ENCODE measurements at regions not wholly inside any gene's neighbourhood (a gene's known extent, or its start where the extent isn't known, plus 50 kb on each side); places are given as distances from the start of the nearest gene placed in this dataset.

DNA sequence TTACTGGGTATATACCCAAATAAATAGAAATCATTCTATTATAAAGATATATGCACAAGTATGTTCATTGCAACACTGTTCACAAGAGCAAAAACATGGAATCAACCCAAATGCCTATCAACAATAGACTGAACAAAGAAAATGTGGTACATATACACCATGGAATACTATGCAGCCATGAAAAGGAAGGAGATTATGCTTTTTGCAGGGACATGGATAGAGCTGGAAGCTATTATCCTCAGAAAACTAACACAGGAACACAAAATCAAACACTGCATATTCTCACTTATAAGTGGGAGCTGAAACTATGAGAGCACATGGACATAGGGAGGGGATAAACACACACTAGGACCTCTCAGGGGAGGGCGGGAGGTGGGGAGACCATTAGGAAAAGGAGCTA lies 298.4 kb upstream of the CDH9 start:
- DNase-seq (ENCODE audit: low spot score) = no peak

- DNase-seq (ENCODE audit: low spot score) = no peak
These were observed 290.1 kb upstream of the CDH9 start for GRCh38 chr5:27328480-27328879.

- DNase-seq (ENCODE audit: low spot score) = no peak
These were observed 287.1 kb upstream of the CDH9 start for GRCh38 chr5:27325513-27325912.

DNA sequence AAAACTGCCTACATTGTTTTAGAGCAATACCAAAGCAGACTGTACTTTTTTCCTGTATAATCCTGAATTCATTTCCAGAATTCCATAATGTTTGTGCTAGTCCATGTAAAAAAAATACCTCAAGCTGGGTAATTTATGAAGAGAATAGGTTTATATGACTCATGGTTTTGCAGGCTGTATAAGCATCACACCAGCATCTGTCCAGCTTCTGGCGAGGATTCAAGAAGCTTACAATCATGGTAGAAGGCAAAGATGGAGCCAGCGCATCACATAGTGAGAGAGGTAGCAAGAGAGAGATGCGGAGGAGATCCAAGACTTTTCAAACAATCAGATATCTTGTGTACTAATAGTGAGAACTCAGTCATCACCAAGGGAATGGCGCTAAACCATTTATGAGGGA lies 280.3 kb upstream of the CDH9 start:
- no peak for DNase-seq (ENCODE audit: low spot score)

GRCh38 chr5:27316271-27316650 lies 277.9 kb upstream of the CDH9 start:
- no peak for DNase-seq (ENCODE audit: low spot score)

DNA sequence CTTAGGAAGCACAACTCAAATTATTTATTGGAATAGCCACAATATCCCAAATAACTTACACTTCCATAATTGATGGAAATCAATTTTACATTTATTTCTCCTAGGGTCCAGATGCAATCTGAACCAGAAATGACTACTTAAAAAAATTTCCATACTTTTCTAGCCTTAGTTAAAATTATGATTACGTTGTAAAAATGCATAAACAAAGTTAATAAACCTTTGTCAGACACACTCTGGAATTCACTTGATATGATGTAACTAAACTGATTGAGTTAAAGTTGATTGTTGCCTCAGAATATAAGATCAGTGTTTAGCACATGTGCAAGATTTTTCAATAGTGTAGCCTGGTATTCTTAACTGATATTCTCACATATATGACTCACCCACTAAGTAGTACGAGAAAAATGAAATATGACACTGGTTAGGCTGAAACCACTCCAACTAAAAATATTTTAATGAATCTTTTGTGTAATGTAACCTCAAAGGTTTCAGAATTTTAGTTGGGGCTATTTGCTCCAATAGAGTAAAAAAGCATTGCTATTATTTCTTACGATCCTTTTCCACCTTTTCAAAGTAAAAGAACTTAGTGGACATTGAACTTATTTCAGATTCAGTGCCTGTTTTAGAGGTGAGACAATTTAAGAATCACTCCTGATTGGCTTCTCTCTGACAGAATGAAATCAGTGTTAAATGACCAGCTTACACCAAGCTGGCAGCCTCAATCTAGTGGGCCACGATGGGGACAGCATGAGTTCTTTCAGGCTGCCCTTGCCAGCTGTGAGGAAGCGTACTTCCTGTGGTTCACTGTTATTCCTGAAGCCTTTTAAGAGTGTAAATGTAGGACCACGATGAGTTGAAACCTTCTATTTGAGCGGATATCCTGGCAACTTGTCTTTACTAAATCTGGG lies 277.2 kb upstream of the CDH9 start:
- no peak for DNase-seq (ENCODE audit: low spot score)

DNA sequence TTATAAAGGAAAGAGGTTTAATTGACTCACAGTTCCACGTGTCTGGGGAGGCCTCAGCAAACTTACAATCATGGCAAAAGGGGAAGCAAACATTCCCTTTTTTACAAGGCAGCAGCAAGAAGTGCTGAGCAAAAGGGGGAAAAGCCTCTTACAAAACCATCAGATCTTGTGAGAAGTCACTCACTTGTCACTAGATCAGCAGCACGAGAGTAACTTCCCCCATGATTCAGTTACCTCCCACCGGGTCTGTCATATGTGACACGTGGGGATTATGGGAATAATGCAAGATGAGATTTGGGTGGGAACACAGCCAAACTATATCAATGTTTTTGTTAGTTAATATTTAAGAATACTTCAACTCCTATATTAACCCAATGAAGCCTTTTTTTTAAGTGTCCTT lies 275.2 kb upstream of the CDH9 start:
- DNase-seq (ENCODE audit: low spot score) = no peak

DNA sequence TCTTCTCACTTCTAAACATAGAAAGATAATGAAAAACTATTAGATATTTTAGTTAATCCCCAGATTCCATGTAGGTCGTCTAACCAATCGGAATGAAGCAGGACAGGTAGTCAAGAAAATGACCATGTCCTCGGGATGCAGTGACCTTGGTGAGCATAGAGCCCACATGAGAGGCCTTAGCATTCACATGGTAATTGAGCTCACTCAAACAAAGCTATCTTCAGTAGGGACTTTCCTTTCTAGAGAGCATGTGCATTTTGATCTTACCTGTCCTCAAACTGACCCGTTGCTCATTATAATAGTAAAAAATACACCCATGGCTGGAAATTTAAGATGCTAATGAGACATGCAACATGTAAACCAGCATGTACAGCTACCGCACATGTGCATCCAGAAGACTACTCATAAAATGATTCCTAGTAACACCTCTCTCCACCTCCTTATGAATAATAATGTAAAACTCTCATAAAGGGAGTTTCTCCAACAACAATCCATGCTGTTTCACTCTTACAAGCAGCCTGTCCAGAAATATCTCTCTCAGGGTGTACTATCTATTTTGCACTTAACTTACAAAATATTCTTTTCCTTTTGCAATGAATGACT lies 274.0 kb upstream of the CDH9 start:
- no peak for DNase-seq (ENCODE audit: low spot score)

DNA sequence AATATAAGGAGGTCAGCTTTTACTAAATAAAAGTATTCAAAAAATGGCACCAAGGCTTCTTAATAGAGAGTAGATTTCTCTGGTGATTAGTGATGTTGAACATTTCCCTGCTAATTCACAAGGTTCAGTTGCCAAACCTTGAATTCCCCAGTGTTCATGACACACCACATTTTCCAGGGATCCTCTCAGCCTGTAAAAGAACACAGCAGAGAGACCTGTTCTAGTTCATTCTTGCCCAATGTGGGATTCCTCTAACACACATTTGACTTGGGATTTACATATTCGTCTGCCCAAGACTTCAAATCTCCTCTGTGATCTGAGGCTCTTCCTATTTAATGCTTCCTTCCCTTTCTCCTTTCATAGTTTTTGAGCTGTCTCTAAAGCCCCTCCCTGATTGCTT lies 273.2 kb upstream of the CDH9 start:
- no peak for DNase-seq (ENCODE audit: low spot score)

GRCh38 chr5:27308153-27308552 lies 269.8 kb upstream of the CDH9 start:
- DNase-seq (ENCODE audit: low spot score) = no peak

DNA sequence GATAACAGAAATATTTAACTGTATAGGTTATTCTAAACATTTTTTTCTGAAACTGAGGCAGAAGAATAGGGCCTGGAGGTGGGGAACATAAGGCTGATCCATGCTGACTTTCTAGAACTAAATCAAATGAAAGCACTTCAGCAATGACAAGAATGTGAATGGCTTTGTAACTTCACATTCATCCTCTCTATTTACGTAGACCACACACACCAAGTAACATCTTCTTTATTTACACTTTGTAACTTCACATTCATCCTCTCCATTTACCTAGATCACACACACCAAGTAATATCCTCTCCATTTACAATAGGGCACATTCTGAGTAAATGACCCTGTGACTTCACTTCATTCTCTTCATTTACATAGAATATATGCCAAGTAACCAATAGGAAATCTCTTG lies 251.8 kb upstream of the CDH9 start:
- no peak for DNase-seq (ENCODE audit: low spot score)

GRCh38 chr5:27276119-27276518 lies 237.7 kb upstream of the CDH9 start:
- DNase-seq (ENCODE audit: low spot score) = peak; percentile 10

DNA sequence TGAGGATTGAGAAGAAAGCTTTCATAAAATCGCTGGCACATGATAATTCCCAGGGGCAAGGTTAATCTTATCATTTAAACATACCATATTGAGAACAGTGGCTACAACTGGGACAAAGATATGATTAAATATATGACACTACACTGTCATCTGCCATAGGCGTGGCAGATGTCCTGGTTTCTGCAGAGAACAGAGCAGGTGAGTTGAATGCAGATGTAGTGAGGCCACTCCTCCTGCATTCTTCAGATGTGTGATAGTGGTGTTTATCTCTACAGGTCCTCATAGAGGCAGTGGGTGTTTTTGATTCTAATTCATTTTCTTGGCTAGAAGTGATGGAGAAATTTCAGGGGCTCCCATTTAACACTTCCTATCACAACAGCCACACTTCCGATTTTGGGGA lies 237.0 kb upstream of the CDH9 start:
- DNase-seq (ENCODE audit: low spot score) = peak; percentile 7

DNA sequence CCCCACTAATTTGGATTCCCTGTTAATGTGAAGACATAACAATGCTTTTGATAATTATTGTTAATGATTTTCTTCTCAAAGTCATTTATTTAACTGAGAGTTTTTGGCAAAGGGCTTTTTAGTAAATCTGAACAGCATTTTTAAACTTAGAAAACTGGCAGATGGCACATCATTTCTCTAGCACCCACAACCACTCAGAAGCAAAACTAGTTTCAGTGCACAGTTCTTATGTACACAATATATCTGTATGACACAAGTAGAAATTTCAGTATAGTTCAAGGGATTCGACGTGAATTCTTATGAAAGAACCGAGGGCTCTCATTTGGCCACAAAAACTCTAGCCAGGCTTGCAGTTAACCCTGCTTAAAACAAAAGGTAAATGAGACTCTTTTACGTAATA lies 231.4 kb upstream of the CDH9 start:
- DNase-seq (ENCODE audit: low spot score) = no peak

- no peak for DNase-seq (ENCODE audit: low spot score)
These were observed 228.9 kb upstream of the CDH9 start for GRCh38 chr5:27267209-27267824.

- no peak for DNase-seq (ENCODE audit: low spot score)
These were observed 227.8 kb upstream of the CDH9 start for GRCh38 chr5:27266184-27266583.

- no peak for DNase-seq (ENCODE audit: low spot score)
These were observed 219.3 kb upstream of the CDH9 start for GRCh38 chr5:27257696-27258095.

DNA sequence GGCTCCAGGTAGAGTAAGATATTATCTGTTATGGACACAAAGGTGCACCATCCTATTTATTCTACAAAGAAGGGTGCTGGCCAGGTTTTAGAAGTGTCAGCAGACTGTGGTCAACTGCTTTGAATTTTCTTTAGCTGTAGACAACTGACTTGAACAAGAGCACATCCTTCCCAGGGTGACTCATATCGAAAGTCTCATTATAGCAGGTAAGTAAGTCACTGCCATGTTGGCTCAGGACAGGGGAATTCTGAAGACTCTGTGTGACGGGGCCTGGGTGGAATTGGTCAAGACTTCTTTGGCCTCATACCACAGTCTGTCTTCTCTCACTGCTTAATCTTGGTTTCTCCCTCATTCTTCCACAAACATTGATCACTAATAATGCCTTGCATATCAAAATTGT lies 214.5 kb upstream of the CDH9 start:
- no peak for DNase-seq (ENCODE audit: low spot score)

- no peak for DNase-seq (ENCODE audit: low spot score)
These were observed 203.9 kb upstream of the CDH9 start for GRCh38 chr5:27242258-27242626.

DNA sequence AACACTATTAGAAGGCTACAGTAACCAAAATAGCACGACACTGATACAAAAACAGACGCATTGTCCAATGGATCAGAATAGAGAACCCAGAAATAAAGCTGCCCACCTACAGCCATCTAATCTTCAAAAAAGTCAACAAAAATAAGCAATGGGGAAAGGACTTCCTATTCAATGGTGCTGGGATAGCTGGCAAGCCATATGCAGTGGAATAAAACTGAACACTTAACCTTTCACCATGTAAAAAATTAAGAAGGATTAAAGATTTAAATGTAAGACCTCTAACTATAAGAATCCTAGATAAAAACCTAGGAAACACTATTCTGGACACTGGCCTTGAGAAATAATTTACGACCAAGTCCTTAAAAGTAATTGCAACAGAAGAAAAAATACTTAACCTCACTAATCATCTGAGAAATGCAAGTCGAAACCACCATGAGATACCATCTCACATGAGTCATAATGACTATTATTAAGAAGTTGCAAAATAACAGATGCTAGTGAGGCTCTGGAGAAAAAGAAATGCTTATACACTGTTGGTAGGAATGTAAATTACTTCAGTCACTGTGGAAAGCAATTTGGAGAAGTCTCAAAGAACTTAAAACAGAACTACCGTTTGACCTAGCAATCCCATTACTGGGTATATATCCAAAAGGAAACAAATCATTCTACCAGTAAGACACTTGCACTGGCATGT lies 203.3 kb upstream of the CDH9 start:
- DNase-seq (ENCODE audit: low spot score) = peak; percentile 12

DNA sequence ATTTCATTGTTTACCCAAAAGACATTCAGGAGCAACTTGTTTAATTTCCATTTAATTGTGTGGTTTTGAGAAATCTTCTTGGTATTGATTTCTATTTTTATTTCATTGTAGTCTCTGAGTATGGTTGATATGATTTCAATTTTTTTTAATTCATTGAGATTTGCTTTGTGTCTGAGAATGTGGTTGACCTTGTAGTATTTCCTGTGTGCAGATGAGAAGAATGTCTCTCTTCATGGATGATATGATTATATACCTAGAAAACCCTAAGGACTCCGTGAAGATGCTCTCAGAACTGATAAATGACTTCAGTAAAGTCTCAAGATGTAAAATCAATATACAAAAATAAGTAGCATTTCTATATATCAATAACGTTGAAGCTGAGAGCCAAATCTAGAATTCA lies 202.4 kb upstream of the CDH9 start:
- no peak for DNase-seq (ENCODE audit: low spot score)

DNA sequence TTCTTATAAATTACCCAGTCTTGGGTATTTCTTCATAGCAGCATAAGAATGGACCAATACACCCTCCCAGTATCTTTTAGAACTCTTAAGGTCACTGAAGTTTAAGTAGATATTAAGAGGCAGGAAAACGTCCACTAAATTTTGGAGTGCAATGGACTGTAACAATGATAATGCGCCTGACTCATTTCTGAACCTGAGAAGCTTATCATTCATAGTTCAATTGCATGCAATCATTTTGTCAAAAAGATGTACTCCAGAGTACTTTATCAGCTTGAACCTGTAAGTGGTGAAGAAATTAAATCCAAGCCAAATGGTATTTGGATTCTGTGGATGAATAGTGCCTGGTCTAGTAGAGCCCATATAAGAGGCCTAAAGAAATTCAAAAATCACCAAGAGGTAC lies 196.5 kb upstream of the CDH9 start:
- DNase-seq (ENCODE audit: low spot score) = peak; percentile 59

All from SK-N-DZ (cell line).